Fibroblast of skin of left quadriceps (primary cell): ENCODE measurements at regions not wholly inside any gene's neighbourhood (a gene's known extent, or its start where the extent isn't known, plus 50 kb on each side); places are given as distances from the start of the nearest gene placed in this dataset.

Experiments used
- DNase-seq, 2 experiments: peaks; one replicate each; pipeline ENCODE4 v3.0.0-alpha.2; 2013; ENCODE audit warnings: low read depth in 2 of 2

- no peak for DNase-seq
Measured at GRCh38 chr5:20113931-20114330, 125.9 kb upstream of the CDH18 start.

GRCh38 chr5:20113031-20113715 lies 125.2 kb upstream of the CDH18 start:
- DNase-seq, result peak; percentile 21 to 26

GRCh38 chr5:20109326-20109725 lies 121.3 kb upstream of the CDH18 start:
- no peak for DNase-seq

GRCh38 chr5:20105915-20106314 lies 117.9 kb upstream of the CDH18 start:
- DNase-seq, result no peak

GRCh38 chr5:20102293-20102692 lies 114.3 kb upstream of the CDH18 start:
- no peak for DNase-seq

GRCh38 chr5:20098694-20099093 lies 110.7 kb upstream of the CDH18 start:
- DNase-seq, result no peak

- no peak for DNase-seq
Measured at GRCh38 chr5:20088361-20088760, 100.4 kb upstream of the CDH18 start.

GRCh38 chr5:20087299-20087698 lies 99.3 kb upstream of the CDH18 start:
- no peak for DNase-seq

GRCh38 chr5:20077186-20077585 lies 89.2 kb upstream of the CDH18 start:
- DNase-seq, result no peak

- DNase-seq, result no peak
Measured at GRCh38 chr5:20056933-20057332, 68.9 kb upstream of the CDH18 start.

- DNase-seq, result no peak
Measured at GRCh38 chr5:20055301-20055700, 67.3 kb upstream of the CDH18 start.

- DNase-seq, result no peak
Measured at GRCh38 chr5:20050262-20050661, 62.3 kb upstream of the CDH18 start.

GRCh38 chr5:20044460-20044859 lies 56.5 kb upstream of the CDH18 start:
- no peak for DNase-seq

GRCh38 chr5:20041326-20042274 lies 53.6 kb upstream of the CDH18 start:
- no peak for DNase-seq

- no peak for DNase-seq
Measured at GRCh38 chr5:20040901-20041300, 52.9 kb upstream of the CDH18 start.
